Liver (tissue), 7 donors: ENCODE measurements at regions not wholly inside any gene's neighbourhood (a gene's known extent, or its start where the extent isn't known, plus 50 kb on each side); places are given as distances from the start of the nearest gene placed in this dataset.

ENCODE experiments used
- DNase-seq: peaks from one replicate; pipeline ENCODE4 v3.0.0-alpha.2; 2017; ENCODE audit warnings: low spot score
- H3K27ac ChIP-seq, 2 donors: one replicate each; pipeline ENCODE4 v1.7.0; 2013; ENCODE audit warnings: inconsistent platforms in 2 of 2, low read length in 2 of 2, control low read depth in 1 of 2, low read depth in 1 of 2, mild to moderate bottlenecking in 1 of 2
- H3K27me3 ChIP-seq, 4 donors: one replicate each; pipeline versions ENCODE4 v1.6.1 to v1.7.0; 2013; ENCODE audit warnings: low read length in 3 of 4, inconsistent platforms in 1 of 4, mild to moderate bottlenecking in 1 of 4, moderate library complexity in 1 of 4; ENCODE audit not compliant: control insufficient read depth in 4 of 4, insufficient read depth in 4 of 4
- H3K36me3 ChIP-seq, 4 donors: one replicate each; pipeline versions ENCODE4 v1.6.1 to v1.7.0; 2013; ENCODE audit warnings: low read length in 3 of 4, mild to moderate bottlenecking in 3 of 4, low read depth in 1 of 4, moderate library complexity in 1 of 4; ENCODE audit not compliant: control insufficient read depth in 4 of 4, insufficient read depth in 3 of 4
- H3K4me1 ChIP-seq, 4 donors: one replicate each; pipeline versions ENCODE4 v1.6.1 to v1.7.0; 2013; ENCODE audit warnings: low read length in 3 of 4, mild to moderate bottlenecking in 3 of 4, moderate library complexity in 1 of 4; ENCODE audit not compliant: control insufficient read depth in 4 of 4, insufficient read depth in 4 of 4
- H3K4me3 ChIP-seq, 3 donors: one replicate each; pipeline versions ENCODE4 v1.6.1 to v1.7.0; 2013; ENCODE audit warnings: low read length in 3 of 3, control low read depth in 1 of 3, low read depth in 1 of 3, mild to moderate bottlenecking in 1 of 3
- H3K9ac ChIP-seq, 2 donors: one replicate each; pipeline ENCODE4 v1.7.0; 2013; ENCODE audit warnings: low read length in 2 of 2, mild to moderate bottlenecking in 2 of 2, moderate library complexity in 2 of 2, control low read depth in 1 of 2, low read depth in 1 of 2
- H3K9me3 ChIP-seq, 4 donors: one replicate each; pipeline versions ENCODE4 v1.6.1 to v1.7.0; 2013; ENCODE audit warnings: low read length in 3 of 4; ENCODE audit not compliant: control insufficient read depth in 4 of 4
- ATF3 ChIP-seq: IDR thresholded peaks from 2 replicates; pipeline ENCODE4 v1.6.1; 2016; ENCODE audit warnings: antibody characterized with exemption
- EGR1 ChIP-seq, 2 donors: IDR thresholded peaks; 2 replicates each; pipeline ENCODE4 v1.6.1; 2016 to 2018; ENCODE audit warnings: antibody characterized with exemption in 2 of 2, low read depth in 2 of 2
- HNF4G ChIP-seq: IDR thresholded peaks from 2 replicates; pipeline ENCODE4 v1.6.1; 2016; ENCODE audit warnings: antibody characterized with exemption
- JUND ChIP-seq, 2 donors: IDR thresholded peaks; 2 replicates each; pipeline ENCODE4 v1.6.1; 2016; ENCODE audit warnings: antibody characterized with exemption in 2 of 2
- NR2F2 ChIP-seq: IDR thresholded peaks from 2 replicates; pipeline ENCODE4 v1.6.1; 2016; ENCODE audit warnings: antibody characterized with exemption
- RXRA ChIP-seq, 2 donors: IDR thresholded peaks; 2 replicates each; pipeline ENCODE4 v1.6.1; 2017 to 2018; ENCODE audit warnings: antibody characterized with exemption in 2 of 2, mild to moderate bottlenecking in 1 of 2
- SP1 ChIP-seq: IDR thresholded peaks from 2 replicates; pipeline ENCODE4 v1.6.1; 2018; ENCODE audit warnings: antibody characterized with exemption, mild to moderate bottlenecking
- TAF1 ChIP-seq: conservative IDR thresholded peaks from 2 replicates; pipeline ENCODE4 v1.6.1; 2016; ENCODE audit warnings: antibody characterized with exemption, mild to moderate bottlenecking
- WGBS: extraction: QIAGEN DNeasy Blood & Tissue Kit; methylation state at CpG from one replicate; pipeline ENCODE4 v1.1.7; 2013; 5-methylcytosine and 5-hydroxymethylcytosine counted together
- TF ChIP-seq, protein P1 (sequence below): IDR thresholded peaks from 2 replicates; pipeline ENCODE4 v1.6.1; 2016; ENCODE audit warnings: antibody characterized with exemption
- TF ChIP-seq, protein P2 (sequence below): IDR thresholded peaks from 2 replicates; pipeline ENCODE4 v1.6.1; 2016; ENCODE audit warnings: antibody characterized with exemption, mild to moderate bottlenecking
- TF ChIP-seq, protein P3 (sequence below): IDR thresholded peaks from 2 replicates; pipeline ENCODE4 v1.6.1; 2016; ENCODE audit warnings: antibody characterized with exemption
- donor health status: healthy.
- donor health status: healthy.
- donor health status: healthy.
- donor health status: healthy.

DNA sequence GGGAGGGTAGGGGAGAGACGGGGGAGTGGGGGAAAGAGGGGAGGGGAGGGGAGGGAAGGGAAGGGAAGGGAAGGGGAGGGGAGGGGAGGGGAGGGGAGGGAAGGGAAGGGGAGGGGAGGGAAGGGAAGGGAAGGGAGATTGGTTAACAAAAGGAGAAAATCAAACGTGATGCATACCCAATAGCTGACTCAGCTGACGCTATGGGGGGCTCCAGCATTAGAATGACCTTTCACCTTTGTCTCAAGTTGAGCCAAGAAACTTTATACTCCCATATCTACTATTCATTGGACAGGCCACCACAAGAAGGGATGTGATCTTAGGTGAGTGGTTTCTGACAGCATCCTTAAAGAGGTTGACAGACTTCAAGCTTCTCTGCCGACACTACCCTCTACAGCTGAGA lies 432.8 kb upstream of the CDH5 start:
- Histone ChIP-seq H3K27me3 (no peaks in the 10 kb centered on the region), H3K9me3 (no peaks in the 10 kb centered on the region), H3K36me3 (no peaks in the 10 kb centered on the region), H3K4me3 (no peak overlapping the region), H3K9ac (no peak overlapping the region), H3K27ac (no peak overlapping the region), H3K4me1 (peaks cover 0 to 9% (median 5%) of the 10 kb centered on the region in 4 donors)
- TF ChIP-seq RXRA (IDR thresholded peaks at IDR 0.05), result no peak
- TF ChIP-seq, protein P1, sequence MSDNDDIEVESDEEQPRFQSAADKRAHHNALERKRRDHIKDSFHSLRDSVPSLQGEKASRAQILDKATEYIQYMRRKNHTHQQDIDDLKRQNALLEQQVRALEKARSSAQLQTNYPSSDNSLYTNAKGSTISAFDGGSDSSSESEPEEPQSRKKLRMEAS, result no peak
- TF ChIP-seq TAF1, result no peak
- no peak for TF ChIP-seq SP1
- TF ChIP-seq NR2F2, result no peak
- TF ChIP-seq, protein P2, sequence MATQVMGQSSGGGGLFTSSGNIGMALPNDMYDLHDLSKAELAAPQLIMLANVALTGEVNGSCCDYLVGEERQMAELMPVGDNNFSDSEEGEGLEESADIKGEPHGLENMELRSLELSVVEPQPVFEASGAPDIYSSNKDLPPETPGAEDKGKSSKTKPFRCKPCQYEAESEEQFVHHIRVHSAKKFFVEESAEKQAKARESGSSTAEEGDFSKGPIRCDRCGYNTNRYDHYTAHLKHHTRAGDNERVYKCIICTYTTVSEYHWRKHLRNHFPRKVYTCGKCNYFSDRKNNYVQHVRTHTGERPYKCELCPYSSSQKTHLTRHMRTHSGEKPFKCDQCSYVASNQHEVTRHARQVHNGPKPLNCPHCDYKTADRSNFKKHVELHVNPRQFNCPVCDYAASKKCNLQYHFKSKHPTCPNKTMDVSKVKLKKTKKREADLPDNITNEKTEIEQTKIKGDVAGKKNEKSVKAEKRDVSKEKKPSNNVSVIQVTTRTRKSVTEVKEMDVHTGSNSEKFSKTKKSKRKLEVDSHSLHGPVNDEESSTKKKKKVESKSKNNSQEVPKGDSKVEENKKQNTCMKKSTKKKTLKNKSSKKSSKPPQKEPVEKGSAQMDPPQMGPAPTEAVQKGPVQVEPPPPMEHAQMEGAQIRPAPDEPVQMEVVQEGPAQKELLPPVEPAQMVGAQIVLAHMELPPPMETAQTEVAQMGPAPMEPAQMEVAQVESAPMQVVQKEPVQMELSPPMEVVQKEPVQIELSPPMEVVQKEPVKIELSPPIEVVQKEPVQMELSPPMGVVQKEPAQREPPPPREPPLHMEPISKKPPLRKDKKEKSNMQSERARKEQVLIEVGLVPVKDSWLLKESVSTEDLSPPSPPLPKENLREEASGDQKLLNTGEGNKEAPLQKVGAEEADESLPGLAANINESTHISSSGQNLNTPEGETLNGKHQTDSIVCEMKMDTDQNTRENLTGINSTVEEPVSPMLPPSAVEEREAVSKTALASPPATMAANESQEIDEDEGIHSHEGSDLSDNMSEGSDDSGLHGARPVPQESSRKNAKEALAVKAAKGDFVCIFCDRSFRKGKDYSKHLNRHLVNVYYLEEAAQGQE, result no peak
- no peak for DNase-seq
- 78% methylated on average over 4 of the region's 4 CpGs for WGBS

DNA sequence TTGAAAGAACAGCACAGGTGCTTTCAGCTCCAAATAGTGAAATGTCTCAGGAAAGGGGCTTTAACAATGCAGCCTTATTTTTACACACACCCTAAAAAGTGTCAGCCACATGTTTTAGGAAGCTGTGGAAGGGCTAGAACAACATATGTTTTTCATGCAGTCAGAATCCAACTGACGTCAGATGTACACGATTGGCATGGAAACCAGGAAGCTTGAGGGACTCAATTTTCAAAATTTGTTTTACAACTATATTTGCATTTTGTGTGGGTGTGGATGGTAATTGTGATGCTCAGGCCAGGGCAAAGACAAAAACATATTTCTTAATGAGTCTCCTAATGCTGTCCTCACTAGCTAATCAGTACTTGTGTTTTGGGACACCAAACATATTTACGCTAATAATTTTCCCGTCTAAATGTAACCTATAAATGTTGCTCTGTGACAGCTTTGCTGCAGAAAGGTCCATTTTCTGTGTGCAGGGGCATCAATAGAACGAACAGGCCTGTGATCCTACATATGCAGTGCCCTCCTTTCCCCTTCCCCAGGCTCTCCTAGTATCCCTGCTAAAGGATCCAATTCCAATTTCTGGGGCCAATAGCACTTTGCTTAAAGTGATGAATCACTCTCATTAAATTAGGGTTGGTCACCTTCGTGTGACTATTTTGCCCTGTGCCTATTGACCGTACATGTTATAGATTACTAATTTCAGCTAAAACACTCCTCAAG lies 434.0 kb upstream of the CDH5 start:
- H3K9ac ChIP-seq, result no peak overlapping the region
- WGBS, result 72% methylated on average over 7 of the region's 7 CpGs
- H3K36me3 ChIP-seq, result no peaks in the 10 kb centered on the region
- H3K4me3 ChIP-seq, result no peak overlapping the region
- TF ChIP-seq ATF3 (no peak), HNF4G (no peak), JUND (IDR thresholded peaks at IDR 0.05) (no peak), EGR1 (IDR thresholded peaks at IDR 0.05; ENCODE audit: low read depth in 2 of 2) (no peak), NR2F2 (no peak), TAF1 (no peak)
- TF ChIP-seq, protein P3, sequence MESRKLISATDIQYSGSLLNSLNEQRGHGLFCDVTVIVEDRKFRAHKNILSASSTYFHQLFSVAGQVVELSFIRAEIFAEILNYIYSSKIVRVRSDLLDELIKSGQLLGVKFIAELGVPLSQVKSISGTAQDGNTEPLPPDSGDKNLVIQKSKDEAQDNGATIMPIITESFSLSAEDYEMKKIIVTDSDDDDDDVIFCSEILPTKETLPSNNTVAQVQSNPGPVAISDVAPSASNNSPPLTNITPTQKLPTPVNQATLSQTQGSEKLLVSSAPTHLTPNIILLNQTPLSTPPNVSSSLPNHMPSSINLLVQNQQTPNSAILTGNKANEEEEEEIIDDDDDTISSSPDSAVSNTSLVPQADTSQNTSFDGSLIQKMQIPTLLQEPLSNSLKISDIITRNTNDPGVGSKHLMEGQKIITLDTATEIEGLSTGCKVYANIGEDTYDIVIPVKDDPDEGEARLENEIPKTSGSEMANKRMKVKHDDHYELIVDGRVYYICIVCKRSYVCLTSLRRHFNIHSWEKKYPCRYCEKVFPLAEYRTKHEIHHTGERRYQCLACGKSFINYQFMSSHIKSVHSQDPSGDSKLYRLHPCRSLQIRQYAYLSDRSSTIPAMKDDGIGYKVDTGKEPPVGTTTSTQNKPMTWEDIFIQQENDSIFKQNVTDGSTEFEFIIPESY, result no peak
- TF ChIP-seq, protein P2, result no peak
- H3K9me3 ChIP-seq, result no peaks in the 10 kb centered on the region
- DNase-seq, result no peak
- H3K4me1 ChIP-seq, result no peaks in the 10 kb centered on the region
- no peak overlapping the region for H3K27ac ChIP-seq
- no peaks in the 10 kb centered on the region for H3K27me3 ChIP-seq
